WERI-Rb-1 (cell line): ENCODE measurements at regions not wholly inside any gene's neighbourhood (a gene's known extent, or its start where the extent isn't known, plus 50 kb on each side); places are given as distances from the start of the nearest gene placed in this dataset.

Experiments used
- DNase-seq: peaks from one replicate; pipeline ENCODE4 v3.0.0-alpha.2; 2020
- H3K27ac ChIP-seq: fragments of 250-450 bp; sonication (Bioruptor Pico); 2 replicates; pipeline ENCODE4 v1.5.1; 2020; ENCODE audit warnings: mild to moderate bottlenecking, moderate library complexity
- H3K27me3 ChIP-seq: fragments of 250-450 bp; sonication (Bioruptor Pico); 2 replicates; pipeline ENCODE4 v1.5.1; 2021; ENCODE audit warnings: mild to moderate bottlenecking, low read depth, moderate library complexity; ENCODE audit not compliant: insufficient read depth, severe bottlenecking
- H3K36me3 ChIP-seq: fragments of 250-450 bp; sonication (Bioruptor Pico); 2 replicates; pipeline ENCODE4 v1.5.1; 2020; ENCODE audit warnings: mild to moderate bottlenecking, moderate library complexity
- H3K4me3 ChIP-seq: 2 replicates; pipeline ENCODE4 v1.5.1; 2011; ENCODE audit warnings: low read depth, mild to moderate bottlenecking, control low read depth, low read length
- H3K9me3 ChIP-seq: fragments of 250-450 bp; sonication (Bioruptor Pico); 2 replicates; pipeline ENCODE4 v1.5.1; 2021; ENCODE audit warnings: mild to moderate bottlenecking, moderate library complexity; ENCODE audit not compliant: severe bottlenecking
- CTCF ChIP-seq: IDR thresholded peaks from 2 replicates; pipeline ENCODE4 v1.5.1; 2011; ENCODE audit warnings: low read depth, mild to moderate bottlenecking, control low read depth, inconsistent platforms, low read length

- H3K36me3 ChIP-seq: no peaks in the 10 kb centered on the region
- no peak overlapping the region for H3K27ac ChIP-seq
- no peak overlapping the region for H3K4me3 ChIP-seq
- TF ChIP-seq CTCF: no peak
- H3K9me3 ChIP-seq: no peaks in the 10 kb centered on the region
- no peaks in the 10 kb centered on the region for H3K27me3 ChIP-seq
- no peak for DNase-seq
These were observed 51.7 kb upstream of the CTPS1 start for GRCh38 chr1:40927781-40928180.

GRCh38 chr1:40928699-40929098 lies 50.8 kb upstream of the CTPS1 start:
- H3K27ac ChIP-seq: no peak overlapping the region
- DNase-seq: no peak
- H3K4me3 ChIP-seq: no peak overlapping the region
- no peaks in the 10 kb centered on the region for H3K9me3 ChIP-seq
- TF ChIP-seq CTCF: no peak
- no peaks in the 10 kb centered on the region for H3K36me3 ChIP-seq
- no peaks in the 10 kb centered on the region for H3K27me3 ChIP-seq

GRCh38 chr1:40929155-40929554 lies 50.3 kb upstream of the CTPS1 start:
- H3K9me3 ChIP-seq: no peaks in the 10 kb centered on the region
- no peak for TF ChIP-seq CTCF
- no peaks in the 10 kb centered on the region for H3K27me3 ChIP-seq
- H3K36me3 ChIP-seq: no peaks in the 10 kb centered on the region
- no peak overlapping the region for H3K4me3 ChIP-seq
- no peak overlapping the region for H3K27ac ChIP-seq
- DNase-seq: no peak
